ENCODE measurements at regions not wholly inside any gene's neighbourhood (a gene's known extent, or its start where the extent isn't known, plus 50 kb on each side); places are given as distances from the start of the nearest gene placed in this dataset.

DNA sequence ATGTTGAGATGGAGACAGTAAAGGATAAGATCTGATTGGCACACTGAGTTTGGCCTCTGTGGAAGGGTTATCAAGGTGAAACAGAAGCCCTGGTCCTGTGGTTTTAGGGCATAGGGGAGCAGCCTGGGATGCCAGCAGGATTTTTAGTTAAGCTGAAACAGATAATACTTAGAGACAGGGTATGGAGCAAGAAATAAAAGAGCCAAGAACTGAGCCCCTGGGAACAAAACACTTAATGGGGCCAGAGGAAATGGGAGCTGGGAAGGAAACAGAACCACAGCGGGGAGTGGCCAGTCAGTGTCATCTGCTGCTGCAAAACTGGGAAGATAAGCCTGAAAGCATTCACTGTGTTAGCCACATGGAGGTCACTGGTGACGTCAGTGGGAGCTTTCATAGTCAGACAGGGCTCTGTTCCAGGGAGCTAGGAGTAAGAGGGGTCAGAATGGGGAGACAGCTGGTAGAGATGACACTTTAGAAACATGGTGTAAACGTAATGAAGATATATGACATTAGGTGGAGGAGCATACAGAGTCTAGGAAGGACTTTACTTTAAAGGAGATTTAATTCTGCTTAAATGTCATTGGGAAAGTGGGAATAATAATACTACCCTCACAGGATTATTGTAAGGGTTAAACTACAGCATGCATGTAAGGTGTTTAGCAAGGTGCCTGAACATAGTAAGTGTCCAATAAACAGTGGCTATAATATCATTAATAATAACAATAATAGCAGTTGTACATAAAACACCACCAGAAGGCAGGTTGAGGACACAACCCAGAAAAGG, 172.7 kb upstream of the CTNNB1 start:
- DNase-seq (ENCODE audit: low read depth in 4 of 4, low spot score in 3 of 4): peak in 3 of 4 donors; percentile 29 to 40 (median 39)

DNA sequence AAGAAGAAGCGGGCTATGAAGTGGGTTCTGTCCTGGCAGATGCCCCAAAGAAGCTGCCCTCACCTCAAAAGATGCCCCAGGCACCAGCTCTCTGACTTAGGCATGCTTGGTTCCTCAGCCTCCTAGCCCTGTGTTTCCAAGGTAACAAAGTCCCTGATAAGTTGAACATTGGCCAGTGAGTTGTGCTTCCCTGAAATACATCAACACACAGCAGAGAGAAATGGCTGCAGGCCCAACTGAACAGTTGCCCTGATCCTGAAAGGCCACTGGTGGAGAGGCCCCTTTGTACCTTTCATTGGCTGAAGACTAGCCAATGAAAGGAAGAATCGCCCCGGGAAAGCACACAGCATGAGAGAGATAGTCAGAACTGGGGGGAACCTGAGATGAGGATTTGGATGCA, 169.9 kb upstream of the CTNNB1 start:
- no peak for DNase-seq (ENCODE audit: low read depth in 4 of 4, low spot score in 3 of 4)

DNA sequence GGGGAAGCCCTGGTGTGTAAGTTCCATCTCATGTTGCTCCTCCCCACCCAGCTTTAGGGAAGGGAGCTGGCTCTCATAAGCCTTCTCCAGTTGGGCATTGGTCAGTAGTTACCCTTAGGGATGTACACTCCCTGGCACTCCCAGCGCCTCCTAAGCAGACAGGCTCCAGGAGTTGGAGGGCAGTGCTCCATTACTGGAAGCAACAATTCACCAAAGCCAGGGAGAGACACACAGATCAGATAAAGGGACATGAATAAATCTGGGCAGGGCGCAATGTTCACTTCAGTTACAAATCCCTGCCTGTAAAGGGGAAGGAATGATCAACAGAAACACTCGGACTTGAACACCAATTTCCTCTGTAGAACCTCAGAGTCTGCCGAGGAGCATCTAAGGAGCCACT, 169.1 kb upstream of the CTNNB1 start:
- DNase-seq (ENCODE audit: low read depth in 4 of 4, low spot score in 3 of 4): no peak

DNA sequence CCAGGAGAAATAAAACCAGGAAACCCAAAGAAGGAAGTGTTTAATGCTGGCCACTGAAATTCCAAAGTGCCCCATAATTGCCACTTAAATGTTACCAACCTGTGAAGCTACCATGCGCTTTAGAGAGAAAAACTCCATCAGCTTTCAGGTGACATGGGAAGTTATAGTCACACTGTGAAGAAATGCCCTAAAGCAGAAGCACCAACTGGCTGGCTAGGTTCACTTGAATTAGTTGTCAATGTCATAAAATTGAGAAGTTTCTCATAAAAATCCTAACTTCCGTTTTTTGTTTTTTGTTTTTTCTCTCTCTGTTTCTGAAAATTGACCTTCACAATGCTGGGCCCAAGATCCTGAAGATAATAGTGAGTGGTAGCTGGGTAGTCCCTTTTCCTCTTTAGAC, 167.9 kb upstream of the CTNNB1 start:
- DNase-seq (ENCODE audit: low read depth in 4 of 4, low spot score in 3 of 4): no peak

DNA sequence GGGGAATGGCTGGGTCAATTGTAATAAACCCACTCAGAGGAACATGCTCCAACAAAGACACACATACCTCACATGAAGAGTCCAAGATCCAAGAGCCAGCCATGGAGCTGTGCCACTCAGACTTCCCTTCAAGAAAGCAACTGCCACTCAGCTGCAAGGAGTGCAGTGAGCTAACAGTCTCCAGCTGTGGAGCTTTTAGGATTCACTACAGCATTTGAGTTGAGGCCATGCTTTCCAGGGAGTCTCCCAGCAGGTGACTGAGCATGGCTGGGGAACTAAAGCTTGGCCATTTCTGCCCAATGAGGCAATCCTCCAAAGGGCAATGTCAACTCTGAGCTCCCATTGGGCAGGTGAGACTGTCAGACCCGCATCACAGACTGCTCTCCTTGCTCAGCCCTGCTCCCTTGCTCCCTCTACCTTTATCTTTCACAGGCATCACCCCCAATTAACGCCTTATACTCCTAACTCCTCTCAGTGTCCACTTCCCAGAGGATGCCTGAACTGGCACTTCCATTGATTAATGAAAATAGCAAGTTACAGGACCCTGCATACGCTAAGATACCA, 165.3 kb upstream of the CTNNB1 start:
- DNase-seq (ENCODE audit: low read depth in 4 of 4, low spot score in 3 of 4): no peak

DNA sequence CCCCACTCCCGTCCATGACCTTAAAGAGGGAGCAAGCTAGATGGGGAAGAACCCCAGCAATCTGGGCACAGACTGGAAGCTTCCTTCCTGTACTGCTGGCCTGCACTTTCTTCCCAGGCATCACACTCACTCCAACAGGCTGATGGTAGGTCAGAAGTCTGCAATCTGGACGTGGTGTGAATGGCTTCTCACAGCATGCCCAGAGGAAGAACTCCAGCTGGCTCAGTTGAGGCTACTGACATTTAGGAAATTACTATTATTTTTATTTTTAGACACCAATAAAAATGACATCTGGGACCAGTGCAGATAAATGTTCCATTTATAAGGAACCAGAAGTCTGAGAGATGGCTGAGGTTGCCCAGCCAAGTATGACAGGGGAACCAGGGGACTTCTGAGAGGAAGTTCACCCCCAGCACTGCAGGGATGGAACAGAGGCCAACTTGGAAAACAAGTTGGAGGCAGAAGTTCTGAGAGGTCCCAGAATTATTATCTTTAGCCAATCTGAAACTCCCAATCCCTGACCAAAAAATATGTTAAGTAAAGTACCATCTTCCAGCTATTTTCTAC, 163.8 kb upstream of the CTNNB1 start:
- no peak for DNase-seq (ENCODE audit: low read depth in 4 of 4, low spot score in 3 of 4)

DNA sequence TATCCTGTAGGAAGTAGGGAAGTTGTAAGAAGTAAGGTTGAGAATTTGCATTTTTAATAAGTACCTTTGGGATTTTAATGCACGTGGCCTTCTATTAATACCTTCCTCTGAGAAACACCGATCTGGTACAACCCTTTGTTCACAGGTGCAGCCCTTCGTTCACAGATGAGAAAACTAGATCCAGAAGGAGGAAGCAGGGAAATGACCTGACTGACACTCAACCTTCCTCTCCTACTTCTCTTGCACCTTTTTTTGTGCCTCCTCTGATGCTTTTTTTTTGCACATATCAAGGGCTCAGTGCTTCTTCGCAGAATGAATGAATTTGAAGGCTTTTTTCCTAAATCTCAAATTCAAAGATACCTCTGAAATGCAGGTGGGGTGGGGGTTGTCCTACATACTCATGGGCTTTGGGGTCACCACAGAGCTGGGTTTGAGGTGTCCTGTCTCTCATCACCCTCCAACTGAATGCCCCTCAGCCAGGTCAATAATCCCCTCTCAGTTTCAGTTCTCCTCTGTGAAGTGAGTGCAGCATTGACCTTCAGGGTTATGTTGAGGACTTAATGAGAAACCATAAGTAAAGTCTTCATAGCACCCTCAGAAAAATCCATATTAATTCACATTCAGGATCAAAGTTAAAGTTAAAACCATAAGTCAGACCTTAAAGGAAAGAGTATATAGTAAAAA, 161.5 kb upstream of the CTNNB1 start:
- no peak for DNase-seq (ENCODE audit: low read depth in 4 of 4, low spot score in 3 of 4)

DNA sequence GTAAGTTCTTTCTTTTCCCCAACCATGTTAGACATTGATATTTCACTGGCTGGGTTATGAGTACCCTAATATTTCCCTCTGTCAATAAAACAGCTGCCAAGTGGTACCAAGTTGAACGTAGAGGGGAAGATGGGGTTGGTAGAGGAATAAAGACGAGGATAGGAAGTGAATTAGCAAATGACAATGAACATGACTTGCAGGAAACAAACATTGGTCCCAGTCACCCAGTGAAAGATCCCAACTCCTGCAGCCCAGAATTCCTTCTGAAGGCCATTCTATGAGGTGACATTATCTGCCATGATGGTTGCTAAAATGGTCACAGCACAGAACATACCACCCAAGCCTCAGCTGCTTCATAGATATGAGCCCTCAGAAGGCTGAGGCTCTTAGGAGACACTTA, 159.0 kb upstream of the CTNNB1 start:
- DNase-seq (ENCODE audit: low read depth in 4 of 4, low spot score in 3 of 4): no peak

DNA sequence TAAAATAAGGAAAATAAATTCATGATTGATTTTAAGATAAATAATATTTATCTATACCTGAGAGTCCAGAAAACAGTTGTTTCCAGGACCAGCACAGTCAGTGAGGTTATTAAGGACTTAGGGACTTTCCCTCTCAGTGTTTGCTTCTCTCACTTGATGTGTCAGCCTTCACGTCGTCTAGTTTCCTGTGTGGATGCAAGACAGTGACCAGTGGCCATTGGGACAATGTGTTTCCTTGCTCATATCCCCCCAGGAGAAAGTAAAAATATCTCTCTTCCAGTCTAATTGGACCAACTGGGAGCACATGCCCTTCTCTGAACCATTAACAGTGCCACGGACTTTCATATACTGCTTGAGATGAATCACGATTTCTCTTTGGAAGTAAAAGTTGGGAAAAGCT, 157.8 kb upstream of the CTNNB1 start:
- no peak for DNase-seq (ENCODE audit: low read depth in 4 of 4, low spot score in 3 of 4)

DNA sequence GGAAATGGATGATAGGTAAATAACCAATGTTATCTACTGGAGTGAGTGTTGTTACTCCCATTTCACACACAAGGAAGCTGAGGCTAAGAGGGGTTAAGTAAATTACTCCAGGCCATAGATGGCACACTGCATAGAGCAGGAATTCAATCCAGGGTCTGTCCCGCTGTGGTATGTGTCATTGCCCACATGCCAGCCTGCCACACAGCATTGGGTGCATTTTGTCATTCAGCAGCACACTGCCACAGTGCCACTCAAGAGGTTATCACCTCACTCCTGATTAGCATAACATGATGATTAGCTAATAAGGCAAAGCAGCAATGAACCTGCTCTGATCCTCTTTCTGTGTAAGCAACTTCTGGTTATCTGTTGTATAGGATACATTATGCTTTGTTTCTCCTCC, 157.4 kb upstream of the CTNNB1 start:
- no peak for DNase-seq (ENCODE audit: low read depth in 4 of 4, low spot score in 3 of 4)

DNA sequence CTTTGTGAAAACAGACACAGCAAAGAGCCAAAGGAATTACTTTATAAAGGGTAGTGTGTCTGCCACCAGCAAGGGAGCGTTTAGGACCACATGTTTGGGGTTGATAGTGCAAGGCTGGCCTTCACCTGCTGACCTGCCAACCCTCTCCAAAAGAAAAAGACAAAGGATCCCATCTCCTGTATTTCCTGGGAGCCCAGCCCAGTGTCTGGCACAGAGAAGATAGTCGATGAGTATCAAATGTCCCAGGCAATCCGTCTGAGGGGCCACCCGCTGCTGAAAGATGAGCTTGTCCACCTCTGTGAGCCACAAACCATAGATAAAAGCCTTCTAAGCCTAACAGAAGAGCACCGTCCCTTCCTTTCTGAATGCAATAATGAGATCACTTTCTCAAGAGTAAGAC, 154.8 kb upstream of the CTNNB1 start:
- DNase-seq (ENCODE audit: low read depth in 4 of 4, low spot score in 3 of 4): no peak

DNA sequence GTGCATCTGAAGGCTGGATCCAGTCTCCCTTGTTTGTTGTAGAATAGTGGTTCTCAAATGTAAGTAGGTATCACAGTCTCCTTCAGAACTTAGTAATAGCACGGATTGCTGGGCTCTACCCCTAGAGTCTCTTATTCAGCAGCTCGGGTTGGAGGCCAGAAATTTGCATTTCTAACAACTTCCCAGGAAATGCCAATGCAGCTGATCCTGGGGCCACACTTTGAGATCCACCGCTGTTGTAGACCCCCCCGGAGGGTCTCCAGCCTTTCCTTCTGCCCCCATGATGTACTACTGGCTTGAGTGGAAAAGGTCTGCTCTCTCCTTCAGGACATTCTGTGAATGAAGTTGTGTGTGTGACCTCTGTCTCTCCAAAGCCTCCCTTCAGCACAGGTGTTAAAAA, 153.8 kb upstream of the CTNNB1 start:
- no peak for DNase-seq (ENCODE audit: low read depth in 4 of 4, low spot score in 3 of 4)

DNA sequence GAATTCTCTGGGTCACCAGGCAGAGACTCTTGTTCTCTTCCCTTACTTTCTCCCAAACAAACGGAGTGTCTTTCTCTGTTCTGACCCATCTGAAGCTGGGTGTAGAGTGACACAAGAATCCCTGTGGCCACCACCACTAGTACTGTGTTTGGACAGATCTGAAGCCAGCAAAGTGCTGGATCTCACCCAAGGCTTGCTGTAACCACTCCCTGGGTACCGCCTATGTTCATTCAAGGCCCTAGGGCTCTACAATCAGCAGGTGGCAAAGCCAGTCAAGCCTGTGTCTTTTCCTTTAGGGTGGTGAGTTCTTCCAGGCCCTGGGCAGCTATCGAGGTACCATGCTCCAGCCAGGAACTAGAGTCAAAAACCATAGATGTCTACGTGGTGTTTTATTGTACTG, 149.2 kb upstream of the CTNNB1 start:
- DNase-seq (ENCODE audit: low read depth in 4 of 4, low spot score in 3 of 4): no peak

DNA sequence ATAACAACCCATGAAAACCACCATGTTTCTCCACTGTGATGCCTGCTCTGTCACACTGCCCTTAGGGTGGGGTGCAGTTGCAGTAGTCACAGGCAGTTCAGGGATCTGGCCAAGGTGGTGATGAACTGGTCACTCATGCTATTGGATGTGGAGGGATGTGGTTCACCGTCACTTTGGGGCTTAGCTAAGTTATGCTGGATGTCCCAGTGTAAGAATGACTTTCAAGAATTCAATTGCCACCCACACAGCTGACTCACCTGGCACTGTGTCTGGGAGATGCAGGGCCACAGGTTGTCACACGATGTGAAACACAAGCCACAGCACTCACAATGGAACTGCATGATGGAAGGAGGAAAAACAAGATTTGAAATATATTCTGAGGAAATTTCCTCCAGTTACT, 146.1 kb upstream of the CTNNB1 start:
- no peak for DNase-seq (ENCODE audit: low read depth in 4 of 4, low spot score in 3 of 4)

DNA sequence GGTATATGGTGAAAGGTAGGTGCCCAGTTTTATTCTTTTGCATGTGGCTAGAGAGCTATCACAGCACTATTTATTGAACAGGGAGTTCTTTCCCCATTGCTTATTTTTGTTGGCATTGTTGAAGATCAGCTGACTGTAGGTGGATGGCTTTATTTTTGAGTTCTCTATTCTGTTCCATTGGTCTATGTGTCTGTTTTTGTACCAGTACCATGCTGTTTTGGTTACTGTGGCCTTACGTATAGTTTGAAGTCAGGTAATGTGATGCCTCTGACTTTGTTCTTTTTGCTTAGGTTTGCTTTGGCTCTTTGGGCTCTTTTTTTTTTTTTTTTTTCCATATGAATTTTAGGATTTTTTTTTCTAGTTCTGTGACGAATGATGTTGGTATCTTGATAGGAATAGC, 139.2 kb upstream of the CTNNB1 start:
- DNase-seq (ENCODE audit: low read depth in 4 of 4, low spot score in 3 of 4): no peak

DNA sequence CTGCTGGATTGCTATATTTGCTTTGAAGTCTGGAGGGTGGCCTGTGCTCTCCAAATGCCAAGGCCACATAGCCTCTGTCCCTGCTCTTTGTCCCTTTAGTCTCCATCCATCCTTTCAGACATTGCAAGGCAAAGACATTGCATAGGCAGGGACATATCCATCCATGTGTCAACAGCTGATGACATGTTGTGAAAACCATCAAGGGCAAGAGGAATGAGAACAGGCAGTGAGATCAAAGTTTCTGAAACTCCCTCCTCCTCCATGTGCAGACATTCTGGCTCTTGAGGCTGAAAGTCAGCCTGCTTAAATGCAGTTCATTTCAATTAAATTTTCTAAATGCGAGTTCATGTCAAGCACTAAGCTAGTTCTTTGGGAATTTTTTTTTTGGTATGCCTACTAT, 135.2 kb upstream of the CTNNB1 start:
- no peak for DNase-seq (ENCODE audit: low read depth in 4 of 4, low spot score in 3 of 4)

DNA sequence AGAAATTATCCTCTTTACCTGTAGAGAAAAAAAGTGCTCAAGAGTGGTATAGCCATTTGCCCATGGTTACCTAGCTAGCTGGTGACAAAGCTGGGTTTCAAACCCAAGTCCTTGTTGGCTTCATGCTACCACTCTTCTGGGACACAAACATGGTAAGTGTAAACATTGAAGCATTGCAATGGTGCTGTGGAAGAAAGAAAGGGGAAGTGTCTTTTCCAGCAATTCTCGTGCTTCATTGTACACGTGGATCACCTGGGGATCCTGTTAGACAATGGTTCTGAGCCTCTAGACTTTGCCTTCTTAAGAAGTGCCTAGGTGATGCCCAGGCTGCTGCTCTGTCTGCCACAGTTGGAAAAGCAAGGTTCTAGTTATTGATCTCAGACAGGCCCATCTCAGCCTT, 134.8 kb upstream of the CTNNB1 start:
- DNase-seq (ENCODE audit: low read depth in 4 of 4, low spot score in 3 of 4): no peak

DNA sequence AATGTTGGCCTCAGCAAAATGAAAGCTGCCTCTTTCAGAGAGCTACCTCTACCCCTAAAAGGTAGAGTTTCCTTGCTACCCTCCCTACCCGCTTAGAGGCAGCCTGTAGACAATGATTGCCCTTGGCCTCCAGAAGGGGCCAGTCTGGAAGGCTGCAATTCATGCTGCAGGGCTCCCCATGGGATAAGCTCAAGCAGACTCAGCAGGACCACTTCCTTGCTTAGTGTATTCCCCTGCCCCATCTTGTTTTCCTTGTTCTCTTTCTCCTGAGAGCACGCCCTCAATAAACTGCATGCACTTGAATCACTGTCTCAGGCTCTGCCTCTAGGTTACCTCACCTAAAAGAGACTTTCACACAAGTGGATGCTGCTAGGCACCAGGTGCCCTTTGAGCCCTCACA, 134.0 kb upstream of the CTNNB1 start:
- no peak for DNase-seq (ENCODE audit: low read depth in 4 of 4, low spot score in 3 of 4)

DNA sequence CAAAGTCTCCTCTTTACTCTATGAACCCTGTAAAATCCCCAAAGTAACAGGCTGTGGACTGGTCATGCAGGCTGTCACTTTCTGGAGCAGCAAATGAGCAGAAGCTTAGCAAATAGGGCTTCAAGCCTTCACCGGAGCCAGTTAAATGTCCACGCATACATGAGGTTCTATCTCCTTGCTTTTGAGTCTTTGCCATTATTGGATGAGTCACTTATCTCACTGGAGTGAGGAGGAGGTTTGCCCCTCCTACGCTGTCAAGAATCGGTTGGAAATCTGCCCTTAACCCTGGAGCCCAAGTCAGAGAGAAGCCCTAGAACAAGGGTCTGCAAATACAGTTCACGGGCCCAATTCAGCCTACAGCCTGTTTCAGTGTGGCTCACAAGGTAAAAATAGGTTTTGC, 126.1 kb upstream of the CTNNB1 start:
- DNase-seq (ENCODE audit: low read depth in 4 of 4, low spot score in 3 of 4): no peak

DNA sequence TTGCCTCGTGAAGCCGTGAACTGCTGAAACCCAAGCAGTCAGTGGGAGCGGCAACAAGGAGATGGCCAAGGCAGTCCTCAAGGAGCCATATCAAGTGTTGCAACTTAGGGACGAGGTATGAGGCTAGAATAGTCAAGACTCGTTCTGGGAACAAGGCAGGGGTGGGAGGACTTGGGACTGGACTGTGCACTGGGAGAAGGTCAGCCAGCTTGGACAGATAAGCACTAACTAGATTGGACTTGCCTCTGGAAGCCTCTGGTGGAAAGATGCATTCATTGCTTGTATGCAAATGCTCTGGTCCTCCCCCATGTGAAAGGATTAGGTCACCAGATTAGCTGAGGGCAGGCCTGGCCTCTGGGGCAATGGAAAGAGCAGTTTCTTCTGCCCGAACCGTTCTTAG, 123.3 kb upstream of the CTNNB1 start:
- no peak for DNase-seq (ENCODE audit: low read depth in 4 of 4, low spot score in 3 of 4)

DNA sequence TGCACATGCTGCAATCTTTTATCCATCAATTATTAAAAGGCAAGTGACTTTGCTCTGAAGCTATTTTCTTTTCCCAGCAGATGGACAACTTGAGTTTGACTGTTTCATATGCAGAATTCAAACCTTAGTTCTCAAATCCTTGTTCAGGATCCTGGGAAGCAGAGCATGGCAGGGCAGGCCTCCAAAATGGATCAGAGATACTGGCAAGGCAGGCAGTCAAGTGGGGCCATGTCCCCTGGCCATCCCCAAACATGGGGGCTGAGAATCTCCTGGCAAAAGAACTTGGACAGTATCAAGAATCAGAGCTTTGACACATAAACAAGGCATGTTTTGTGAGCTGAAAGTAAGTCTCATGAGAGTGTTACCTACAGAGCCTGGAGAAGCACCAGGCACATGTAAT, 122.9 kb upstream of the CTNNB1 start:
- DNase-seq (ENCODE audit: low read depth in 4 of 4, low spot score in 3 of 4): no peak

DNA sequence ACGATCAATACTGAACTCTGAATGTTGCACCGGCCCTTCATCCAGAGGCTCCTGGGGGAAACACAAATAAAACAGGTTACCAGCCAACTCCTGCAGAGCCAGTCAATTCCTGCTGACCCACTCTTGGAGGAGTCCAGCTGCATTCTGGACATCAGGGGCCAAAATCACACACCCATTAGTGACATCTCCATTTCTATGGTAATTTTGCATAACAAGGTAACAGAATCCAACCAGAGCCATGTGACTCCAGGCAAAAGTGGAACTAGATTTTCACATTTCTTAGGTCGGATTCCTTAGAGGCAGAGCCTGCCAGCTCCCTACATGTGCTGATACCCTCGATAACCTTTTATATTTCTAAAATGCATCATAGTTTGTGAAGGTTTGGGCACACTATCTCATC, 119.2 kb upstream of the CTNNB1 start:
- no peak for DNase-seq (ENCODE audit: low read depth in 4 of 4, low spot score in 3 of 4)

Measured in left renal pelvis (tissue), 4 donors.